Suprapubic skin (tissue), 4 donors: ENCODE measurements at regions not wholly inside any gene's neighbourhood (a gene's known extent, or its start where the extent isn't known, plus 50 kb on each side); places are given as distances from the start of the nearest gene placed in this dataset.

Experiments used
- DNase-seq, 2 donors: peaks; one replicate each; pipeline ENCODE4 v3.0.0-alpha.2; 2019; ENCODE audit warnings: low spot score in 2 of 2
- H3K27ac ChIP-seq: fragments of 200-600 bp; sonication (generic); one replicate; pipeline ENCODE4 v1.5.1; 2019
- H3K27me3 ChIP-seq: fragments of 200-600 bp; sonication (generic); one replicate; pipeline ENCODE4 v1.5.1; 2019
- H3K36me3 ChIP-seq: fragments of 200-600 bp; sonication (generic); one replicate; pipeline ENCODE4 v1.5.1; 2019
- H3K4me1 ChIP-seq: fragments of 200-600 bp; sonication (generic); one replicate; pipeline ENCODE4 v1.5.1; 2019
- H3K4me3 ChIP-seq: fragments of 200-600 bp; sonication (generic); one replicate; pipeline ENCODE4 v1.5.1; 2019; ENCODE audit warnings: mild to moderate bottlenecking
- H3K9me3 ChIP-seq: fragments of 200-600 bp; sonication (generic); one replicate; pipeline ENCODE4 v1.5.1; 2019
- CTCF ChIP-seq, 2 donors: fragments of 200-600 bp in 1 of 2; fragments of 450-650 bp in 1 of 2; sonication (generic) in 1 of 2; IDR thresholded peaks; one replicate each; pipeline ENCODE4 v1.5.1; 2016 to 2019; ENCODE audit warnings: antibody characterized with exemption in 2 of 2, mild to moderate bottlenecking in 1 of 2, moderate library complexity in 1 of 2
- EP300 ChIP-seq: sonication (generic); formaldehyde crosslinking; IDR thresholded peaks from one replicate; pipeline ENCODE4 v1.6.1; 2017; ENCODE audit warnings: antibody characterized with exemption
- POLR2A ChIP-seq, 2 donors: fragments of 450-650 bp; IDR thresholded peaks; one replicate each; pipeline ENCODE4 v1.6.1; 2017; ENCODE audit warnings: antibody characterized with exemption in 2 of 2, mild to moderate bottlenecking in 2 of 2, moderate library complexity in 2 of 2
- POLR2AphosphoS5 ChIP-seq, 3 donors: sonication (generic); formaldehyde crosslinking; IDR thresholded peaks; one replicate each; pipeline ENCODE4 v1.6.1; 2017; ENCODE audit warnings: antibody characterized with exemption in 3 of 3
- WGBS: methylation state at CpG from one replicate; pipeline ENCODE4 v1.1.5; 2018; 5-methylcytosine and 5-hydroxymethylcytosine counted together

GRCh38 chr13:110808138-110808537 lies 94.6 kb downstream of the ING1 start:
- no peaks in the 10 kb centered on the region for H3K9me3 ChIP-seq
- TF ChIP-seq EP300 (no peak), POLR2AphosphoS5 (IDR thresholded peaks at IDR 0.05) (no peak)
- WGBS = 74% methylated on average over 4 of the region's 4 CpGs
- H3K36me3 ChIP-seq = no peaks in the 10 kb centered on the region
- H3K27ac ChIP-seq = no peak overlapping the region
- H3K4me1 ChIP-seq = peaks cover 10% of the 10 kb centered on the region
- DNase-seq = no peak
- H3K4me3 ChIP-seq = no peak overlapping the region
- peaks cover 59% of the 10 kb centered on the region for H3K27me3 ChIP-seq

GRCh38 chr13:110809871-110810486 lies 96.5 kb downstream of the ING1 start:
- no peak for TF ChIP-seq EP300
- no peak for DNase-seq
- Histone ChIP-seq H3K4me3 (no peak overlapping the region), H3K36me3 (no peaks in the 10 kb centered on the region), H3K27ac (no peak overlapping the region), H3K27me3 (peaks cover 60% of the 10 kb centered on the region), H3K4me1 (peaks cover 10% of the 10 kb centered on the region), H3K9me3 (no peaks in the 10 kb centered on the region)
- 63% methylated on average over 10 of the region's 10 CpGs for WGBS

GRCh38 chr13:110811008-110811720 lies 97.7 kb downstream of the ING1 start:
- 70% methylated on average over 16 of the region's 16 CpGs for WGBS
- peaks cover 57% of the 10 kb centered on the region for H3K27me3 ChIP-seq
- no peak for DNase-seq
- no peak overlapping the region for H3K27ac ChIP-seq
- H3K36me3 ChIP-seq = no peaks in the 10 kb centered on the region
- no peak overlapping the region for H3K4me3 ChIP-seq
- H3K9me3 ChIP-seq = no peaks in the 10 kb centered on the region
- no peak for TF ChIP-seq POLR2A (IDR thresholded peaks at IDR 0.05)
- H3K4me1 ChIP-seq = peaks cover 10% of the 10 kb centered on the region

- no peak overlapping the region for H3K27ac ChIP-seq
- DNase-seq = no peak
- no peaks in the 10 kb centered on the region for H3K36me3 ChIP-seq
- no peaks in the 10 kb centered on the region for H3K9me3 ChIP-seq
- peaks cover 57% of the 10 kb centered on the region for H3K27me3 ChIP-seq
- 85% methylated on average over 8 of the region's 8 CpGs for WGBS
- TF ChIP-seq EP300 (no peak), POLR2AphosphoS5 (IDR thresholded peaks at IDR 0.05) (no peak), POLR2A (IDR thresholded peaks at IDR 0.05) (no peak), CTCF (IDR thresholded peaks at IDR 0.05) (no peak)
- H3K4me3 ChIP-seq = no peak overlapping the region
- peaks cover 10% of the 10 kb centered on the region for H3K4me1 ChIP-seq
Measured at GRCh38 chr13:110811771-110812120, 98.2 kb downstream of the ING1 start.

- no peaks in the 10 kb centered on the region for H3K36me3 ChIP-seq
- no peak overlapping the region for H3K27ac ChIP-seq
- WGBS = 39% methylated on average over 32 of the region's 48 CpGs
- H3K4me1 ChIP-seq = peaks cover 10% of the 10 kb centered on the region
- TF ChIP-seq CTCF (IDR thresholded peaks at IDR 0.05) (no peak), POLR2AphosphoS5 (IDR thresholded peaks at IDR 0.05) (no peak), EP300 (no peak), POLR2A (IDR thresholded peaks at IDR 0.05) (no peak)
- H3K9me3 ChIP-seq = no peaks in the 10 kb centered on the region
- DNase-seq = peak in 1 of 2 donors; percentile 76
- peak overlapping the region; percentile 9 for H3K4me3 ChIP-seq
- peaks cover 56% of the 10 kb centered on the region for H3K27me3 ChIP-seq
Measured at GRCh38 chr13:110812121-110812868, 98.8 kb downstream of the ING1 start.

GRCh38 chr13:110812869-110813645 lies 99.6 kb downstream of the ING1 start:
- 78% methylated on average over 81 of the region's 84 CpGs for WGBS
- no peak for TF ChIP-seq POLR2AphosphoS5 (IDR thresholded peaks at IDR 0.05)
- no peak for TF ChIP-seq EP300
- TF ChIP-seq CTCF (IDR thresholded peaks at IDR 0.05) = no peak
- TF ChIP-seq POLR2A (IDR thresholded peaks at IDR 0.05) = no peak
- peaks cover 48% of the 10 kb centered on the region for H3K27me3 ChIP-seq
- peaks cover 10% of the 10 kb centered on the region for H3K4me1 ChIP-seq
- peak overlapping the region; percentile 9 for H3K4me3 ChIP-seq
- peak in 1 of 2 donors; percentile 60 for DNase-seq
- H3K36me3 ChIP-seq = no peaks in the 10 kb centered on the region
- H3K27ac ChIP-seq = no peak overlapping the region
- no peaks in the 10 kb centered on the region for H3K9me3 ChIP-seq
